ENCODE measurements at regions not wholly inside any gene's neighbourhood (a gene's known extent, or its start where the extent isn't known, plus 50 kb on each side); places are given as distances from the start of the nearest gene placed in this dataset.

- DNase-seq, result no peak
- Mint-ChIP-seq H3K9me3 (no peaks in the 10 kb centered on the region), H3K36me3 (no peaks in the 10 kb centered on the region), H3K4me3 (no peak overlapping the region), H3K27me3 (peaks cover 7 to 12% of the 10 kb centered on the region in 2 donors), H3K27ac (no peak overlapping the region), H3K4me1 (no peaks in the 10 kb centered on the region)
- no peak for ATAC-seq (replicated peaks)
Observed at GRCh38 chr10:78449554-78449953, 415.9 kb downstream of the RPS24 start.

- ATAC-seq (replicated peaks) (no peak), DNase-seq (no peak)
- no peaks in the 10 kb centered on the region for H3K36me3 Mint-ChIP-seq
- peaks cover 7 to 15% of the 10 kb centered on the region in 2 donors for H3K27me3 Mint-ChIP-seq
- H3K4me1 Mint-ChIP-seq, result no peaks in the 10 kb centered on the region
- H3K9me3 Mint-ChIP-seq, result no peaks in the 10 kb centered on the region
- H3K4me3 Mint-ChIP-seq, result no peak overlapping the region
- H3K27ac Mint-ChIP-seq, result no peak overlapping the region
Observed at GRCh38 chr10:78450239-78450638, 416.6 kb downstream of the RPS24 start.

DNA sequence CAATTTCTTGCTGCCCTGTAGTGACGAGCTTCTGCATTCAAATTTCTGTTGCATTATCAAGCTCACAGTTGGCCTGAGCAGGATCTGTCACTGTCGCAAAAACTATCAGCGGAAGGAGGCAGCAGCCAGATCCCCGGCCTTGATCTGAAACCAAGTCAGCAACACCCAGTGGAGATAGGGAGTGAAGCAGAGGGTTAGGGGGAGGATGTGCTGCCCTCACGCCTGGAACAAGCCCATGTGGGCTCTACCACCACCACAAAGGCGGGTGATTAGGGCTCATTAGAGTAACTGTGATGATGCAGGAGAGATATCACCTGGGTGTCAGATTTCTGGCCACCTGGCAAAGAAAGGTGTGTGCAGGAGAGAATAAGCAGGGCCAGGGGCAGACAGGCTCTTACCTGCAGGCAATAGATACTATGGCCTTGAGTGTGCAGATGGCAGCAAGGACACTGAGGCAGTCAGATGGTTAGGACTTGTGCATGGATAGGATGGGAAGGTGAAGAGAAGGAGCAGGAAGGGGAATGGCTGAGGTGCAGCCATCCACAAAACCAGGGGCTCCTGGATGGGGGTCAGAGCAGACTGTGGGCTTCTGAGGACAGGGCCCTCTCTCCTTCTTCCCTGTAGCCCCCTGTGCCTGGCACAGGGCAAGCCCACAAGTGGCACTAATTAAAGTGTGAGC is 417.3 kb downstream of the RPS24 start:
- Mint-ChIP-seq H3K9me3 (no peaks in the 10 kb centered on the region), H3K4me3 (no peak overlapping the region), H3K36me3 (no peaks in the 10 kb centered on the region), H3K27ac (no peak overlapping the region), H3K4me1 (no peaks in the 10 kb centered on the region), H3K27me3 (peaks cover 7 to 14% of the 10 kb centered on the region in 2 donors)
- ATAC-seq (replicated peaks) (no peak), DNase-seq (no peak)

- H3K36me3 Mint-ChIP-seq, result no peaks in the 10 kb centered on the region
- peaks cover 7 to 14% of the 10 kb centered on the region in 2 donors for H3K27me3 Mint-ChIP-seq
- no peak overlapping the region for H3K27ac Mint-ChIP-seq
- no peak for ATAC-seq (replicated peaks)
- no peak for DNase-seq
- no peaks in the 10 kb centered on the region for H3K4me1 Mint-ChIP-seq
- H3K4me3 Mint-ChIP-seq, result no peak overlapping the region
- H3K9me3 Mint-ChIP-seq, result no peaks in the 10 kb centered on the region
Observed at GRCh38 chr10:78451592-78451991, 417.9 kb downstream of the RPS24 start.

GRCh38 chr10:78454123-78454645 is 420.5 kb downstream of the RPS24 start:
- Mint-ChIP-seq H3K4me3 (no peak overlapping the region), H3K27ac (no peak overlapping the region), H3K36me3 (no peaks in the 10 kb centered on the region), H3K4me1 (no peaks in the 10 kb centered on the region), H3K27me3 (peaks cover 0 to 12% of the 10 kb centered on the region in 2 donors), H3K9me3 (no peaks in the 10 kb centered on the region)
- DNase-seq (no peak), ATAC-seq (replicated peaks) (no peak)

- DNase-seq, result no peak
- H3K4me1 Mint-ChIP-seq, result no peaks in the 10 kb centered on the region
- H3K27ac Mint-ChIP-seq, result peak overlapping the region; percentile 14
- ATAC-seq (replicated peaks), result no peak
- H3K36me3 Mint-ChIP-seq, result no peaks in the 10 kb centered on the region
- H3K4me3 Mint-ChIP-seq, result no peak overlapping the region
- H3K27me3 Mint-ChIP-seq, result peaks cover 0 to 12% of the 10 kb centered on the region in 2 donors
- no peaks in the 10 kb centered on the region for H3K9me3 Mint-ChIP-seq
Observed at GRCh38 chr10:78455236-78455635, 421.6 kb downstream of the RPS24 start.

DNA sequence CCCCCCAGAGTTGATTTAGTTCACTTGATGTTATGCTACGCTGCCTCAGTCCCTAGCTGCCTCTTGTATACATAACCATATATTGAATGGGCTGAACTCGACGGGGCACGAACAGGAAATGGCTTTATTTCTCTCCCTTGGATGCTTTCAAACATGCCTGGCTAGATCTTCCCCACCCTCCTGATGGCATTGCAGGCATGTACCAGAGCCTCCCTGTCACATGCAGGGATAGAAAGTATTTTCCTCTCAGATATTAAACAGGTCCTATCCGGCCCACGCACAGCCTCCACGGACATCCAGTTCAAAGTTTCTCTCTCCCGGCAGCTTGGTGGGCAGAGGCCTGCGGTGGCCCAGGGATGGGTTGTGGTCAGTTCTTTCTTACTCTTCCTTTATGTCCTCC is 422.1 kb downstream of the RPS24 start:
- Mint-ChIP-seq H3K9me3 (no peaks in the 10 kb centered on the region), H3K27me3 (peaks cover 0 to 12% of the 10 kb centered on the region in 2 donors), H3K4me1 (no peaks in the 10 kb centered on the region), H3K4me3 (no peak overlapping the region), H3K27ac (peak overlapping the region; percentile 78), H3K36me3 (no peaks in the 10 kb centered on the region)
- DNase-seq (no peak), ATAC-seq (replicated peaks) (no peak)

- H3K4me3 Mint-ChIP-seq, result no peak overlapping the region
- no peak overlapping the region for H3K27ac Mint-ChIP-seq
- H3K9me3 Mint-ChIP-seq, result no peaks in the 10 kb centered on the region
- H3K36me3 Mint-ChIP-seq, result no peaks in the 10 kb centered on the region
- no peaks in the 10 kb centered on the region for H3K4me1 Mint-ChIP-seq
- DNase-seq (no peak), ATAC-seq (replicated peaks) (no peak)
- H3K27me3 Mint-ChIP-seq, result peaks cover 4 to 12% of the 10 kb centered on the region in 2 donors
Observed at GRCh38 chr10:78456649-78457400, 423.2 kb downstream of the RPS24 start.

GRCh38 chr10:78457804-78458482 is 424.3 kb downstream of the RPS24 start:
- peaks cover 12 to 15% of the 10 kb centered on the region in 2 donors for H3K27me3 Mint-ChIP-seq

GRCh38 chr10:78458983-78459638 is 425.4 kb downstream of the RPS24 start:
- Mint-ChIP-seq H3K27ac (no peak overlapping the region), H3K4me1 (no peaks in the 10 kb centered on the region), H3K36me3 (no peaks in the 10 kb centered on the region), H3K27me3 (peaks cover 20 to 21% of the 10 kb centered on the region in 2 donors), H3K9me3 (no peaks in the 10 kb centered on the region), H3K4me3 (no peak overlapping the region)
- DNase-seq, result no peak
- no peak for ATAC-seq (replicated peaks)

More at GRCh38 chr10:78457804-78458482, 424.3 kb downstream of the RPS24 start:
- Mint-ChIP-seq H3K9me3 (no peaks in the 10 kb centered on the region), H3K36me3 (no peaks in the 10 kb centered on the region), H3K4me1 (no peaks in the 10 kb centered on the region), H3K4me3 (no peak overlapping the region), H3K27ac (no peak overlapping the region)
- ATAC-seq (replicated peaks), result no peak
- no peak for DNase-seq

GRCh38 chr10:78459639-78460037 is 426.0 kb downstream of the RPS24 start:
- ATAC-seq (replicated peaks), result no peak
- H3K27ac Mint-ChIP-seq, result no peak overlapping the region

DNA sequence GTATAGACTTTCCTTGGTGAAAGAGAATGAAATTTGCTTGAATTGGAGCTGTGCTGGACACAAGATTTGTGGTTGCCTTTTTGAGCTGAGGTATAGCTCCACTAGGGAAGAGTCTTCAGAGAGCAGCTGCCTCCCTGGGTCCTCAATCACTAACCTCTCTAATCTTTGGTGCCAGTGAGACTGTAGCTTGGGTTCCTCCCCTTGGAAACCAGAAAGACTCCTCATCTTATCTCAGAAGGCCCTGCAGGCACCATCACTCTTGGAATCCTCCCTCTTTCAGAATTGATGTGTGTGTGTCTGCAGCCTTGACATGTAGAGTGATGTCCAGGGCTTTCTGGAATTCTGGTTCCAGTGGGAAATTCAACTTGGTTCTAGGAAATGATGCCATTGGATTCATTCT is 426.5 kb downstream of the RPS24 start:
- no peak for DNase-seq

More at GRCh38 chr10:78459639-78460037, 426.0 kb downstream of the RPS24 start:
- Mint-ChIP-seq H3K4me1 (no peaks in the 10 kb centered on the region), H3K9me3 (no peaks in the 10 kb centered on the region), H3K4me3 (no peak overlapping the region), H3K27me3 (peaks cover 18 to 25% of the 10 kb centered on the region in 2 donors), H3K36me3 (no peaks in the 10 kb centered on the region)
- no peak for DNase-seq

GRCh38 chr10:78461333-78461732 is 427.7 kb downstream of the RPS24 start:
- Mint-ChIP-seq H3K4me3 (no peak overlapping the region), H3K4me1 (no peaks in the 10 kb centered on the region), H3K36me3 (no peaks in the 10 kb centered on the region), H3K27ac (no peak overlapping the region), H3K9me3 (no peaks in the 10 kb centered on the region), H3K27me3 (peaks cover 13 to 27% of the 10 kb centered on the region in 2 donors)
- no peak for ATAC-seq (replicated peaks)
- DNase-seq, result no peak

More for the DNA sequence above, 426.5 kb downstream of the RPS24 start:
- Mint-ChIP-seq H3K27ac (no peak overlapping the region), H3K4me3 (no peak overlapping the region), H3K9me3 (no peaks in the 10 kb centered on the region), H3K4me1 (no peaks in the 10 kb centered on the region), H3K27me3 (peaks cover 16 to 27% of the 10 kb centered on the region in 2 donors), H3K36me3 (no peaks in the 10 kb centered on the region)
- ATAC-seq (replicated peaks), result no peak

GRCh38 chr10:78462176-78462575 is 428.5 kb downstream of the RPS24 start:
- H3K36me3 Mint-ChIP-seq, result no peaks in the 10 kb centered on the region
- peaks cover 12 to 27% of the 10 kb centered on the region in 2 donors for H3K27me3 Mint-ChIP-seq
- no peaks in the 10 kb centered on the region for H3K9me3 Mint-ChIP-seq
- DNase-seq (no peak), ATAC-seq (replicated peaks) (no peak)
- no peak overlapping the region for H3K27ac Mint-ChIP-seq
- H3K4me3 Mint-ChIP-seq, result no peak overlapping the region
- no peaks in the 10 kb centered on the region for H3K4me1 Mint-ChIP-seq
